IPS-18a (cell line): ENCODE measurements at regions not wholly inside any gene's neighbourhood (a gene's known extent, or its start where the extent isn't known, plus 50 kb on each side); places are given as distances from the start of the nearest gene placed in this dataset.

ENCODE experiments used
- H3K27ac ChIP-seq: one replicate; pipeline ENCODE4 v1.5.1; 2013; ENCODE audit warnings: low read length
- H3K27me3 ChIP-seq: one replicate; pipeline ENCODE4 v1.6.1; 2013; ENCODE audit warnings: mild to moderate bottlenecking, low read length; ENCODE audit not compliant: control insufficient read depth, insufficient read depth
- H3K36me3 ChIP-seq: one replicate; pipeline ENCODE4 v1.6.1; 2013; ENCODE audit warnings: low read depth, low read length; ENCODE audit not compliant: control insufficient read depth
- H3K4me1 ChIP-seq: one replicate; pipeline ENCODE4 v1.6.1; 2013; ENCODE audit warnings: low read depth, low read length; ENCODE audit not compliant: control insufficient read depth
- H3K4me3 ChIP-seq: one replicate; pipeline ENCODE4 v1.5.1; 2013; ENCODE audit warnings: low read length
- H3K9ac ChIP-seq: one replicate; pipeline ENCODE4 v1.6.1; 2013; ENCODE audit warnings: mild to moderate bottlenecking, low read length, moderate library complexity
- H3K9me3 ChIP-seq: one replicate; pipeline ENCODE4 v1.6.1; 2013; ENCODE audit warnings: low read depth, low read length; ENCODE audit not compliant: control insufficient read depth

- Histone ChIP-seq H3K4me3 (no peak overlapping the region), H3K27me3 (no peaks in the 10 kb centered on the region), H3K27ac (no peak overlapping the region), H3K4me1 (peaks cover 11% of the 10 kb centered on the region), H3K36me3 (no peaks in the 10 kb centered on the region), H3K9ac (no peak overlapping the region), H3K9me3 (no peaks in the 10 kb centered on the region)
Observed at GRCh38 chr1:238119060-238119459, 228.3 kb upstream of the ZP4 start.

DNA sequence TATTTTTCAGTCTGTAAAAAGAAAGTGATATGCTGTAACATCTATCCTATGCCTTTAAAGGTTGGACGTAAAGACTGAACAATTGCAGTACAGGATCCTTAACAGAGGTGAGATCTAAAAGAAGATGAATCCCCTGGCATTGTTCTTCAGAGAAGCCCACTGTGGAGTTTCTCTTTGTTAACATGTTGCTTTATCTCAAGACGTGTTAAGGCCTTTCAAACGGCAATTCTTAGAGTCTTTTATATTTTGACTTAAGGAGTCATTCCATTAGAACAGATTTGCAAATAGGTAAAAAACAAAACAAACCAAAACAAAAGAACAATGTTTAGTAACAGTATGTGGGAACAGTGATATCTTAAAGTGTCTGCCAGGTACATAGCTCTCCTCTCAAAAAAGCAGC is 225.1 kb upstream of the ZP4 start:
- H3K27me3 ChIP-seq: no peaks in the 10 kb centered on the region
- H3K4me1 ChIP-seq: peaks cover 25% of the 10 kb centered on the region

GRCh38 chr1:238112952-238113621 is 222.4 kb upstream of the ZP4 start:
- Histone ChIP-seq H3K27ac (no peak overlapping the region), H3K4me3 (no peak overlapping the region), H3K36me3 (no peaks in the 10 kb centered on the region), H3K27me3 (no peaks in the 10 kb centered on the region), H3K9me3 (no peaks in the 10 kb centered on the region), H3K9ac (no peak overlapping the region), H3K4me1 (peaks cover 25% of the 10 kb centered on the region)

More for the DNA sequence above, 225.1 kb upstream of the ZP4 start:
- H3K9ac ChIP-seq: no peak overlapping the region
- H3K9me3 ChIP-seq: no peaks in the 10 kb centered on the region
- no peak overlapping the region for H3K27ac ChIP-seq
- no peaks in the 10 kb centered on the region for H3K36me3 ChIP-seq
- H3K4me3 ChIP-seq: no peak overlapping the region

DNA sequence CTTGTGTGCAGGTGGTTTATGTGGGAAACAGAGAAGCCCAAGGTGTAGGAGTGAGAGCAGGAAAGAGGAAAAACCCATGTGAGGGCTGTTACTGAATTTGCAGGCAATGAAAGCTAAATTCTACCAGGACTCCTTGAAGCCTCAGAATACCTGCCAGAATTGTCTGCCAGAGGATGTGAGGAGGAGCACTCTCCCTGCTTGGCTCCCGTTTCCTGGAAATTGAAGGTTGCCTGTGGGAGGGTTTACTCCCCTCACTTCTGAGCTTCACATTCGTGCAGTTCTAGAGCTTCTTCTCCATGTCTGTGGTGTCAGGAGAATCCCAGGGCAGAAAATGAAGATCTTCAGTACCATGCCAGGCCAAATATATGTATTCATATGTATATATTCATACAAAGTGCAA is 220.8 kb upstream of the ZP4 start:
- Histone ChIP-seq H3K4me1 (peaks cover 25% of the 10 kb centered on the region), H3K4me3 (no peak overlapping the region), H3K27ac (no peak overlapping the region), H3K36me3 (no peaks in the 10 kb centered on the region), H3K9ac (no peak overlapping the region), H3K27me3 (no peaks in the 10 kb centered on the region), H3K9me3 (no peaks in the 10 kb centered on the region)

DNA sequence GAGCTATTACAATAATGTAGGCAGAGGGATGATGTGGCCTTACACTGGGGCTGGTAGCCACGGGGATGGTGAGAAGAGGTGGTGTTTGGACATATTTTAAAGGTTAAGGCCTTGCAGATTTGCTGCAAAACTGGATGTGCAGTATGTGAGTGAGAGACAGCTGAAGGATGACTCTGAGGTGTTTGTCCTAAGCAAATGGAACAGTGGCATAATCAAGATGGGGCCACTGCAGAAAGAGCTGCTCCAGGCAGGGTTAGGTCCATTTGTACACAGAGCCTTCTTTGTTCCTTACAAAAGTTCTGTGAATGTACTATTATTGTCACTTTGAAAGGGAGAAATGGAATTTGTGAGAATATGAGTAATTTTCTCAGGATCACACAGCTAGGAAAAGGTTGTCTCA is 220.4 kb upstream of the ZP4 start:
- Histone ChIP-seq H3K9me3 (no peaks in the 10 kb centered on the region), H3K4me1 (peaks cover 22% of the 10 kb centered on the region), H3K27ac (no peak overlapping the region), H3K27me3 (no peaks in the 10 kb centered on the region), H3K36me3 (no peaks in the 10 kb centered on the region), H3K4me3 (no peak overlapping the region), H3K9ac (no peak overlapping the region)

DNA sequence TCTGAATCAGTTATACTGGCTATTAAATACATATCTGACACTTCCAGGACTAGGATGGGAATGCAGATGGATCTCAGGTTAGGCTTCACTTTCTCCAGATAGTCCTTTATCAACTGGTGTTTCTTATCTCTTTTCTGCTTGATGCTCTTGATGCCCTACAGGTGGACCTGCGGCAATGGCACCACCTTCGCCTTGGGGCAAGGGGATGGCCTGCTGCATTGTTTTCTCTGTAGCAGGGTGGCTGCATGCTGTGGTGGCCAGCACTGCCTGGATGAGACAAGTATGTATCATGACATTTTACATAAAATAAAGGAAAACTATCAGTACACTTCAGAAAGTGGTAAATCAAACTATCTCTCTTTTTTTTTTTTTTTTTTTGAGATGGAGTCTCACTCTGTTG is 217.7 kb upstream of the ZP4 start:
- Histone ChIP-seq H3K9ac (no peak overlapping the region), H3K36me3 (no peaks in the 10 kb centered on the region), H3K27me3 (no peaks in the 10 kb centered on the region), H3K4me3 (no peak overlapping the region), H3K9me3 (no peaks in the 10 kb centered on the region), H3K27ac (no peak overlapping the region), H3K4me1 (peaks cover 13% of the 10 kb centered on the region)

DNA sequence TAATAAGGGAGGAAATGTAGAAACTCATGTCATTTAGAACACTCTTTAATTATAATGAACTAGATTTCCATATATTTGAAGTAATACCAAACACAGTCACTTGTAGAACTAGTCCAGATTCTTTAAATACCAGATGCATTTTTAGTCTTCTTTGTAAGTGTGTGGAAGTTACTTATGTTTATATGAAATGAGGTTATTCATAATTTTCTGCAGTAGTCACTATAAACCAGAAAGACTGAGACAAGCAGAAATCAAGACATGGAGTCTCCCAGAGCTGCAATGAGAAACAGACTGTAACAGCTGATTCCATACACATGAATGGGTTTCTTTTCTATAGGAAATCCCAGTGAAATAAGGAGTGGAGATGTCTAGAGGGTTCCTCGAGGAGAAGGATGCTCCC is 216.6 kb upstream of the ZP4 start:
- Histone ChIP-seq H3K27me3 (no peaks in the 10 kb centered on the region), H3K4me3 (no peak overlapping the region), H3K4me1 (peaks cover 2% of the 10 kb centered on the region), H3K27ac (no peak overlapping the region), H3K36me3 (no peaks in the 10 kb centered on the region), H3K9me3 (no peaks in the 10 kb centered on the region), H3K9ac (no peak overlapping the region)

- Histone ChIP-seq H3K9ac (no peak overlapping the region), H3K27me3 (no peaks in the 10 kb centered on the region), H3K27ac (no peak overlapping the region), H3K4me1 (no peaks in the 10 kb centered on the region), H3K9me3 (no peaks in the 10 kb centered on the region), H3K36me3 (no peaks in the 10 kb centered on the region), H3K4me3 (no peak overlapping the region)
Observed at GRCh38 chr1:238104752-238105151, 214.0 kb upstream of the ZP4 start.

DNA sequence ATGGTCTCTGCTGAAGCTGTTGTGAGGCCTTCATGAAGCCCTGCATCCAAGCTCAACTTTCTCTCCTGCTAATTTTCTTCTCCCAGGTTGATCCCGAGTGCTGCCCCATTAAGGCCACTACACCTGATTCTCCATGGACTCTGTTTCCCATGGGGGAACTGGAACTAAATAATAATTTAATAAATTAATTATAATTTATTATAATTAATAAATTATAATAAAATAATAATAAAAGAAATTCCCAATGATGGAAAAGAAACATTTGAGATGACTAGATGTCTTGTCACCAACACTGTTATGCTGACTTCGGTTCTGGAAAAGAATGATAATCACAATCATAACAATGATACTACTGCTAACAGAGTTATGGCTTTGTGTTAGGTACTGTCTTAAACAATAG is 211.2 kb upstream of the ZP4 start:
- H3K4me3 ChIP-seq: no peak overlapping the region

GRCh38 chr1:238099871-238100270 is 209.1 kb upstream of the ZP4 start:
- no peaks in the 10 kb centered on the region for H3K36me3 ChIP-seq
- no peaks in the 10 kb centered on the region for H3K27me3 ChIP-seq
- no peak overlapping the region for H3K4me3 ChIP-seq
- H3K27ac ChIP-seq: no peak overlapping the region
- H3K9ac ChIP-seq: no peak overlapping the region
- no peaks in the 10 kb centered on the region for H3K9me3 ChIP-seq
- no peaks in the 10 kb centered on the region for H3K4me1 ChIP-seq

More for the DNA sequence above, 211.2 kb upstream of the ZP4 start:
- Histone ChIP-seq H3K36me3 (no peaks in the 10 kb centered on the region), H3K27me3 (no peaks in the 10 kb centered on the region), H3K9me3 (no peaks in the 10 kb centered on the region), H3K9ac (no peak overlapping the region), H3K27ac (no peak overlapping the region), H3K4me1 (no peaks in the 10 kb centered on the region)

DNA sequence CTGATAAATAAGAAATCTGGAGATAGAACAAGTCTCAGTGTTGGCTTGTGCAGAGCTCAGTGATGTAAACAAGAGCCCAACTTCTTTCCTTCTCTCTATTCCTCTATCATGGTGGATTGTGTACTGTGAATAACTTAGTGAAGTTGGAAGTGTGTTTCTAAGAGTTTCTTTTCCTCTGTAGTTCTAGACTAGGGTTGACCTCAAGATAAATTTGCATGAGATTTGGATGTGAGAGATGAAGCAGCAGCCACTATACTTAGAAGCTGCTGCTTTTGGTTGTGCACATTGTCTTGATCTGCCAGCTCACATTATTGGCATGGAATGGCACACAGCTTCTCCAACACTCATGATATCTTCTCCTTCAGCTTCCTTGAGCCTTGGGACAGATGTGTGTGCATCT is 198.9 kb upstream of the ZP4 start:
- Histone ChIP-seq H3K4me1 (peaks cover 3% of the 10 kb centered on the region), H3K27me3 (no peaks in the 10 kb centered on the region), H3K36me3 (no peaks in the 10 kb centered on the region), H3K9me3 (no peaks in the 10 kb centered on the region), H3K9ac (no peak overlapping the region), H3K27ac (no peak overlapping the region), H3K4me3 (no peak overlapping the region)

- no peak overlapping the region for H3K27ac ChIP-seq
- no peaks in the 10 kb centered on the region for H3K36me3 ChIP-seq
- no peaks in the 10 kb centered on the region for H3K27me3 ChIP-seq
- H3K4me1 ChIP-seq: peaks cover 3% of the 10 kb centered on the region
- H3K4me3 ChIP-seq: no peak overlapping the region
- no peak overlapping the region for H3K9ac ChIP-seq
- no peaks in the 10 kb centered on the region for H3K9me3 ChIP-seq
Observed at GRCh38 chr1:238088560-238089290, 198.0 kb upstream of the ZP4 start.
